Ishikawa (cell line): ENCODE measurements at regions not wholly inside any gene's neighbourhood (a gene's known extent, or its start where the extent isn't known, plus 50 kb on each side); places are given as distances from the start of the nearest gene placed in this dataset.

Experiments
- CEBPB ChIP-seq: IDR thresholded peaks from 2 replicates; pipeline ENCODE4 v1.6.1; 2012
- CREB1 ChIP-seq: IDR thresholded peaks from 2 replicates; pipeline ENCODE4 v1.6.1; 2012; ENCODE audit warnings: low read depth
- EGR1 ChIP-seq: IDR thresholded peaks from 2 replicates; pipeline ENCODE4 v1.6.1; 2012
- EP300 ChIP-seq: IDR thresholded peaks from 2 replicates; pipeline ENCODE4 v1.6.1; 2012; ENCODE audit warnings: borderline replicate concordance
- FOXM1 ChIP-seq: IDR thresholded peaks from 2 replicates; pipeline ENCODE4 v1.6.1; 2012; ENCODE audit warnings: low read depth, borderline replicate concordance
- NFIC ChIP-seq: IDR thresholded peaks from 2 replicates; pipeline ENCODE4 v1.6.1; 2012
- RAD21 ChIP-seq: IDR thresholded peaks from 2 replicates; pipeline ENCODE4 v1.6.1; 2012; ENCODE audit warnings: low read depth
- TAF1 ChIP-seq: IDR thresholded peaks from 2 replicates; pipeline ENCODE4 v1.6.1; 2012; ENCODE audit warnings: low read depth, mild to moderate bottlenecking
- TCF12 ChIP-seq: IDR thresholded peaks from 2 replicates; pipeline ENCODE4 v1.6.1; 2012; ENCODE audit warnings: low read depth
- TEAD4 ChIP-seq: IDR thresholded peaks from 2 replicates; pipeline ENCODE4 v1.6.1; 2012
- YY1 ChIP-seq: IDR thresholded peaks from 2 replicates; pipeline ENCODE4 v1.6.1; 2012; ENCODE audit warnings: low read depth
- ZBTB7A ChIP-seq: IDR thresholded peaks from 2 replicates; pipeline ENCODE4 v1.6.1; 2012; ENCODE audit warnings: low read depth
- TF ChIP-seq, protein P1 (sequence below): IDR thresholded peaks from 2 replicates; pipeline ENCODE4 v1.6.1; 2012; ENCODE audit warnings: low read depth, mild to moderate bottlenecking
- TF ChIP-seq, protein P2 (sequence below): IDR thresholded peaks from 2 replicates; pipeline ENCODE4 v1.6.1; 2012
- TF ChIP-seq, protein P3 (sequence below): IDR thresholded peaks from 2 replicates; pipeline ENCODE4 v1.6.1; 2012

DNA sequence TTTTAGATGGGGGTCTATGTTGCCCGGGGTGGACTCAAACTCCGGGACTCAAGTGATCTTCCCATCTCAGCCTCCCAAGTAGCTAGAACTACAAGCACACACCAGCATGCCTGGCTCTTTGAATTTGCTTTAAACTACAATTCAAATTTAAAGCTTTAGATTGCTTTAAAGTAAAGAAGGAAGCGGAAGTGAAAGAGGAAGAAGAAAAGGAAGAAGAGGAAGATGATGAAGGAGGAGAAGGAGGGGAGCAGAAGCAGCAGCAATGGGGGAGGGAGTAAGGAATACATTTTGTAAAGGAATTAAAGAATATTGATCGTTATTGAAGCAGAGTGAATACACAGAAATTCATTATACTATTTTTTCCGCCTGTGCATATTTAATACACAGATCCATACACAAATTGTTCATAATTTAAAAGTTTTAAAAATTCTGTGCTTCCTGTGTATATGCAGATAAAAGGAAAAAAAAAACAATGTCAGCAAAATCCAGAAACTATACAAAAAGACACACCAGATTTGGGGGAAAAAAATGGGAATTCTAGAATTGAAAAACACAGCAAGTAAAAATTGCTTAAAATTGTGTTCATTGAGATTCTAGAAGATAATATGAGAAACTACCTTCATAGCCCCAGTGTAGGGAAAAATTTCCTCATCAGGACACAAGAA lies 60.8 kb upstream of the KCNMA1 start:
- TF ChIP-seq, protein P1, sequence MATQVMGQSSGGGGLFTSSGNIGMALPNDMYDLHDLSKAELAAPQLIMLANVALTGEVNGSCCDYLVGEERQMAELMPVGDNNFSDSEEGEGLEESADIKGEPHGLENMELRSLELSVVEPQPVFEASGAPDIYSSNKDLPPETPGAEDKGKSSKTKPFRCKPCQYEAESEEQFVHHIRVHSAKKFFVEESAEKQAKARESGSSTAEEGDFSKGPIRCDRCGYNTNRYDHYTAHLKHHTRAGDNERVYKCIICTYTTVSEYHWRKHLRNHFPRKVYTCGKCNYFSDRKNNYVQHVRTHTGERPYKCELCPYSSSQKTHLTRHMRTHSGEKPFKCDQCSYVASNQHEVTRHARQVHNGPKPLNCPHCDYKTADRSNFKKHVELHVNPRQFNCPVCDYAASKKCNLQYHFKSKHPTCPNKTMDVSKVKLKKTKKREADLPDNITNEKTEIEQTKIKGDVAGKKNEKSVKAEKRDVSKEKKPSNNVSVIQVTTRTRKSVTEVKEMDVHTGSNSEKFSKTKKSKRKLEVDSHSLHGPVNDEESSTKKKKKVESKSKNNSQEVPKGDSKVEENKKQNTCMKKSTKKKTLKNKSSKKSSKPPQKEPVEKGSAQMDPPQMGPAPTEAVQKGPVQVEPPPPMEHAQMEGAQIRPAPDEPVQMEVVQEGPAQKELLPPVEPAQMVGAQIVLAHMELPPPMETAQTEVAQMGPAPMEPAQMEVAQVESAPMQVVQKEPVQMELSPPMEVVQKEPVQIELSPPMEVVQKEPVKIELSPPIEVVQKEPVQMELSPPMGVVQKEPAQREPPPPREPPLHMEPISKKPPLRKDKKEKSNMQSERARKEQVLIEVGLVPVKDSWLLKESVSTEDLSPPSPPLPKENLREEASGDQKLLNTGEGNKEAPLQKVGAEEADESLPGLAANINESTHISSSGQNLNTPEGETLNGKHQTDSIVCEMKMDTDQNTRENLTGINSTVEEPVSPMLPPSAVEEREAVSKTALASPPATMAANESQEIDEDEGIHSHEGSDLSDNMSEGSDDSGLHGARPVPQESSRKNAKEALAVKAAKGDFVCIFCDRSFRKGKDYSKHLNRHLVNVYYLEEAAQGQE = no peak
- no peak for TF ChIP-seq CEBPB

DNA sequence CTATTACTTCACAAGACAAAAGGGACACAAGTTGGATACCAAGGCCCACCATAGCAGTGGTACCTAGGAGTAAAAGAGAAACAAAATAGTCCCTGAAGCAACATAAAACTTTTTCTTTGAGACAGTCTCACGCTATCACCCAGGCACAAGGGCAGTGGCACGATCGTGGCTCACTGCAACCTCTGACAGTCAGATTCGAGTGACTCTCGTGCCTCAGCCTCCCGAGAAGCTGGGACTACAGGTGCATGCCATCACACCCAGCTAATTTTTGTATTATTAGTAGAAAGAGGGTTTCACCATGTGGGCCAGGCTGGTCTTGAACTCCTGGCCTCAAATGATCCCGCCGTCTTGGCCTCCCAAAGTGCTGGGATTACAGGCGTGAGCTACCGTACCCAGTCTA lies 59.0 kb upstream of the KCNMA1 start:
- no peak for TF ChIP-seq TEAD4
- no peak for TF ChIP-seq RAD21
- no peak for TF ChIP-seq CREB1
- TF ChIP-seq EGR1 = no peak
- TF ChIP-seq CEBPB = no peak
- TF ChIP-seq YY1 = no peak

DNA sequence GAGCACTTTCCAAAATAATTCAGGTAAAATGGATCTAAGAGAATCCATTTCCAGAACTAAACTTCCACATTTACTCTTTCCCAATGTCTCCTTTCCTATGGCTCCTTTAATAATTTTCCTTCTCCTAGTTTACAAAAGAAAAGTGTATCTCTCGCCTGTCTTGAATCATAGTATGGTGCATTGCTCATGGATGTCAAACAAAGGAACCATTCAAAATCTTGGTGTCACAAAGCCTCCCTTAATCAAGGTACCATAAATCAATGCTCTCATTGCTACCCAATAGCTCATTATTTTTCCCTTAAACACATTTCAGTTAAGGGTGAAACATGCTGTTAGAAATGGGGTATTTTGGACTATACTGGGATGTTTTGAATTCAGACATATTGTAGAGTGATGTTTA lies 57.6 kb upstream of the KCNMA1 start:
- TF ChIP-seq, protein P1 = no peak
- no peak for TF ChIP-seq RAD21
- no peak for TF ChIP-seq ZBTB7A
- TF ChIP-seq EGR1 = no peak
- TF ChIP-seq EP300 = no peak
- no peak for TF ChIP-seq TCF12
- TF ChIP-seq CEBPB = no peak

DNA sequence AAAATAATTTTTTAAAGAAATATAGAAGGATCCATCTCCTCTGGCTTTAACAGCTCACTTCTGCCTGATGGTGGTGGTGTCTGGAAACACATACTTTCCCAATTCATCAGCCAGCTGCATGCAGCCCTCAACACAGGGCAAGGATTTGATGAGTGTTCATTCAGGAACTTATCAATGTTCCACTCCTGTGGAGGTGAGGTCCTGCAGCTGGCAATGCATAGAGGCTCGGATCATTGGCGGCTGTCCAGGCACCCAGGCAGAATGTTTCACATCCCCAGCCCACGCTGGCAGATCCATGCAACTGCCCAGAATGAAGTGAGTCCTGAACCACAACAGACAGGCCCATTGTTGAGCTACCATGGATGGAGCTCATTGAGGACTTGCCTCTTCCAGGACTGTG lies 55.2 kb upstream of the KCNMA1 start:
- TF ChIP-seq, protein P2, sequence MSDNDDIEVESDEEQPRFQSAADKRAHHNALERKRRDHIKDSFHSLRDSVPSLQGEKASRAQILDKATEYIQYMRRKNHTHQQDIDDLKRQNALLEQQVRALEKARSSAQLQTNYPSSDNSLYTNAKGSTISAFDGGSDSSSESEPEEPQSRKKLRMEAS = no peak
- TF ChIP-seq ZBTB7A (no peak), CREB1 (no peak), YY1 (no peak), TCF12 (no peak), EP300 (no peak), CEBPB (no peak), EGR1 (no peak), NFIC (no peak), TEAD4 (no peak), FOXM1 (no peak), TAF1 (no peak), RAD21 (no peak)
- TF ChIP-seq, protein P1 = no peak
- TF ChIP-seq, protein P3, sequence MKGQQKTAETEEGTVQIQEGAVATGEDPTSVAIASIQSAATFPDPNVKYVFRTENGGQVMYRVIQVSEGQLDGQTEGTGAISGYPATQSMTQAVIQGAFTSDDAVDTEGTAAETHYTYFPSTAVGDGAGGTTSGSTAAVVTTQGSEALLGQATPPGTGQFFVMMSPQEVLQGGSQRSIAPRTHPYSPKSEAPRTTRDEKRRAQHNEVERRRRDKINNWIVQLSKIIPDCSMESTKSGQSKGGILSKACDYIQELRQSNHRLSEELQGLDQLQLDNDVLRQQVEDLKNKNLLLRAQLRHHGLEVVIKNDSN = no peak

DNA sequence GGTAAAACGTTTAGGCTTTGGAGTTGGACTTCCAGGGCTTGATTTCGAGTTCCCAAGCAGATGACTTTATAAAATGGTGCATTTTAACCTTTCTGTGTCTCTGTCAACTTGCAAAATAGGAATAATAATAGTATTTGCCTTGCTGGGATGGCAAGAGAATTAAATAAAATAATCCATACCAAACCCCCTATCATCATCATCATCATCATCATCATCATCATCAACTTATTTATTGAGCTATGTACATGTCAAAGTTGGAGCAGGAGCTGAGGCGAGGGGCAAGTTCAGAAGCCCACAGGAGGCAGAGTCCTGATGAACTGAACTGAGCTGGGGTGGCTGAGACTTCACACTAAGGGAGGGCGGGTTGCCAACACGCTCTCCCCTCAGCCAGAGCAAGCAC lies 51.7 kb upstream of the KCNMA1 start:
- TF ChIP-seq YY1 (no peak), EGR1 (no peak), ZBTB7A (no peak)

DNA sequence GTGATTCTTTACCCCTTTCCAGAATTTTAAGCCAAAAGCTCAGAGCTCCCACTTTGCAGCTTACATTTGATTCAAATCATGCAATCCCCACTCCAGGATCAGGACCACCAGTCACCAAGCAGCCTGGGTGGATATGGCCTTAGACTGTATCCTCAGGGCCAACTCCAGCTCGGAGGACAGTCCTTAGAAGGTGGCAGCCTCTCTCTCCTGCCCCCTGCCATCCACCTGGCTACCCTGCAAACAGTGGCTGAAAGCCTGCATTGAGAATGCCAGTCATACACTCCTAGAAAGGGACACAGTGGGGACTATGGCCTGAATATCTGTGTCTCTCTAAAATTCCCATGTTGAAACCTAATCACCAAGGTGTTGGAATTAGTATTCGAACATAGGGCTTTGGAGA lies 50.0 kb upstream of the KCNMA1 start:
- no peak for TF ChIP-seq TCF12
- TF ChIP-seq TAF1 = no peak
- TF ChIP-seq, protein P3 = no peak
- no peak for TF ChIP-seq EGR1
- no peak for TF ChIP-seq CREB1
- no peak for TF ChIP-seq CEBPB
- no peak for TF ChIP-seq TEAD4
- TF ChIP-seq ZBTB7A = no peak
- TF ChIP-seq, protein P2 = no peak
- no peak for TF ChIP-seq RAD21
- no peak for TF ChIP-seq YY1
- TF ChIP-seq, protein P1 = no peak
- no peak for TF ChIP-seq EP300
- TF ChIP-seq FOXM1 = no peak
- no peak for TF ChIP-seq NFIC
